ENCODE measurements at regions not wholly inside any gene's neighbourhood (a gene's known extent, or its start where the extent isn't known, plus 50 kb on each side); places are given as distances from the start of the nearest gene placed in this dataset.

DNA sequence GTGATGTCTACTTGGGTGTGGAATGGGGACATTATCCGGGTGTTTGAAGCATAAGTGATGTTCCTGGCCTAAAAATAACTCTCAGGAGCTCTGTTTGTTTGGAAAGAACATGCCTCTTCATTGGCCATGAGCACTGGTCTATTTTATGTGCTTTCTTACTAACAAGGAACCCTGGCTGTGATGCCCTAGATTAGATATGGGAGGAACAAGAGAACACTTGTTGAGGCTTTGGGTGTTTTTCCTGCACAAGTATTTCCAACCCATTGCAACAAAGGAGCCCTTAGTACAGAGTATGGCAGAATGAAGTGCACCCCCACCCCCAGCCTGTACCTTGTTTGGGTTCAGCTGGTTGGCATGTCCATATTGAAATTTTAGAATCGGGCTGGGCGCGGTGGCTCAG is 95.9 kb downstream of the SLC4A3 start (continued):
- TF ChIP-seq KLF6 (CRISPR knock-in tag; IDR thresholded peaks at IDR 0.05; ENCODE audit: borderline replicate concordance) (no peak), ZNF785 (CRISPR knock-in tag; IDR thresholded peaks at IDR 0.05) (no peak), HSF4 (CRISPR knock-in tag; IDR thresholded peaks at IDR 0.05; ENCODE audit: borderline replicate concordance) (no peak), ARHGAP35 (IDR thresholded peaks at IDR 0.05; ENCODE audit: partially characterized antibody) (no peak), THAP7 (CRISPR knock-in tag; IDR thresholded peaks at IDR 0.05) (no peak), ZNF395 (CRISPR knock-in tag; IDR thresholded peaks at IDR 0.05) (no peak), NCOA1 (IDR thresholded peaks at IDR 0.05; ENCODE audit: low read depth) (no peak), SAP30 (IDR thresholded peaks at IDR 0.05; ENCODE audit: borderline replicate concordance, insufficient read depth, low read depth, low read length, poor library complexity, severe bottlenecking) (no peak), ZBTB17 (CRISPR knock-in tag; IDR thresholded peaks at IDR 0.05) (no peak)
- TF ChIP-seq, protein P1, sequence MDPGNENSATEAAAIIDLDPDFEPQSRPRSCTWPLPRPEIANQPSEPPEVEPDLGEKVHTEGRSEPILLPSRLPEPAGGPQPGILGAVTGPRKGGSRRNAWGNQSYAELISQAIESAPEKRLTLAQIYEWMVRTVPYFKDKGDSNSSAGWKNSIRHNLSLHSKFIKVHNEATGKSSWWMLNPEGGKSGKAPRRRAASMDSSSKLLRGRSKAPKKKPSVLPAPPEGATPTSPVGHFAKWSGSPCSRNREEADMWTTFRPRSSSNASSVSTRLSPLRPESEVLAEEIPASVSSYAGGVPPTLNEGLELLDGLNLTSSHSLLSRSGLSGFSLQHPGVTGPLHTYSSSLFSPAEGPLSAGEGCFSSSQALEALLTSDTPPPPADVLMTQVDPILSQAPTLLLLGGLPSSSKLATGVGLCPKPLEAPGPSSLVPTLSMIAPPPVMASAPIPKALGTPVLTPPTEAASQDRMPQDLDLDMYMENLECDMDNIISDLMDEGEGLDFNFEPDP (CRISPR knock-in tag; IDR thresholded peaks at IDR 0.05), result no peak
- TF ChIP-seq, protein P2, sequence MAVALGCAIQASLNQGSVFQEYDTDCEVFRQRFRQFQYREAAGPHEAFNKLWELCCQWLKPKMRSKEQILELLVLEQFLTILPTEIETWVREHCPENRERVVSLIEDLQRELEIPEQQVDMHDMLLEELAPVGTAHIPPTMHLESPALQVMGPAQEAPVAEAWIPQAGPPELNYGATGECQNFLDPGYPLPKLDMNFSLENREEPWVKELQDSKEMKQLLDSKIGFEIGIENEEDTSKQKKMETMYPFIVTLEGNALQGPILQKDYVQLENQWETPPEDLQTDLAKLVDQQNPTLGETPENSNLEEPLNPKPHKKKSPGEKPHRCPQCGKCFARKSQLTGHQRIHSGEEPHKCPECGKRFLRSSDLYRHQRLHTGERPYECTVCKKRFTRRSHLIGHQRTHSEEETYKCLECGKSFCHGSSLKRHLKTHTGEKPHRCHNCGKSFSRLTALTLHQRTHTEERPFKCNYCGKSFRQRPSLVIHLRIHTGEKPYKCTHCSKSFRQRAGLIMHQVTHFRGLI (CRISPR knock-in tag; IDR thresholded peaks at IDR 0.05), result no peak

Measured in K562 (cell line).